Tibial nerve (tissue), 4 donors: ENCODE measurements at regions not wholly inside any gene's neighbourhood (a gene's known extent, or its start where the extent isn't known, plus 50 kb on each side); places are given as distances from the start of the nearest gene placed in this dataset.

Experiments used
- DNase-seq, 2 donors: peaks; one replicate each; pipeline ENCODE4 v3.0.0-alpha.2; 2019; ENCODE audit warnings: low spot score in 2 of 2
- H3K27ac ChIP-seq, 4 donors: fragments of 200-600 bp; sonication (generic) in 3 of 4; one replicate each; pipeline ENCODE4 v1.5.1; 2017 to 2019; ENCODE audit warnings: mild to moderate bottlenecking in 1 of 4
- H3K27me3 ChIP-seq, 2 donors: fragments of 200-600 bp; sonication (generic) in 1 of 2; one replicate each; pipeline versions ENCODE4 v1.5.1 to v1.6.0; 2017 to 2019
- H3K36me3 ChIP-seq, 3 donors: fragments of 200-600 bp; sonication (generic); one replicate each; pipeline ENCODE4 v1.5.1; 2018 to 2019
- H3K4me1 ChIP-seq, 4 donors: fragments of 200-600 bp; sonication (generic) in 3 of 4; one replicate each; pipeline ENCODE4 v1.5.1; 2017 to 2019
- H3K4me3 ChIP-seq, 4 donors: fragments of 200-600 bp; sonication (generic) in 3 of 4; one replicate each; pipeline ENCODE4 v1.5.1; 2017 to 2019; ENCODE audit warnings: mild to moderate bottlenecking in 1 of 4, moderate library complexity in 1 of 4
- H3K9me3 ChIP-seq, 4 donors: fragments of 200-600 bp; sonication (generic) in 3 of 4; one replicate each; pipeline ENCODE4 v1.5.1; 2017 to 2019
- EP300 ChIP-seq, 2 donors: sonication (generic); formaldehyde crosslinking; IDR thresholded peaks; one replicate each; pipeline ENCODE4 v1.6.1; 2017; ENCODE audit warnings: antibody characterized with exemption in 2 of 2, mild to moderate bottlenecking in 1 of 2
- POLR2A ChIP-seq, 2 donors: fragments of 450-650 bp; IDR thresholded peaks; one replicate each; pipeline ENCODE4 v1.6.1; 2017; ENCODE audit warnings: antibody characterized with exemption in 2 of 2, mild to moderate bottlenecking in 2 of 2, moderate library complexity in 2 of 2
- WGBS, 2 donors: methylation state at CpG; one replicate each; pipeline ENCODE4 v1.1.5; 2018; 5-methylcytosine and 5-hydroxymethylcytosine counted together
- TF ChIP-seq, protein P1 (sequence below), 5 experiments: fragments of 200-600 bp in 3 of 5; fragments of 450-650 bp in 2 of 5; sonication (generic) in 3 of 5; IDR thresholded peaks; one replicate each; pipeline ENCODE4 v1.5.1; 2016 to 2019; ENCODE audit warnings: antibody characterized with exemption in 5 of 5, mild to moderate bottlenecking in 3 of 5, moderate library complexity in 2 of 5

DNA sequence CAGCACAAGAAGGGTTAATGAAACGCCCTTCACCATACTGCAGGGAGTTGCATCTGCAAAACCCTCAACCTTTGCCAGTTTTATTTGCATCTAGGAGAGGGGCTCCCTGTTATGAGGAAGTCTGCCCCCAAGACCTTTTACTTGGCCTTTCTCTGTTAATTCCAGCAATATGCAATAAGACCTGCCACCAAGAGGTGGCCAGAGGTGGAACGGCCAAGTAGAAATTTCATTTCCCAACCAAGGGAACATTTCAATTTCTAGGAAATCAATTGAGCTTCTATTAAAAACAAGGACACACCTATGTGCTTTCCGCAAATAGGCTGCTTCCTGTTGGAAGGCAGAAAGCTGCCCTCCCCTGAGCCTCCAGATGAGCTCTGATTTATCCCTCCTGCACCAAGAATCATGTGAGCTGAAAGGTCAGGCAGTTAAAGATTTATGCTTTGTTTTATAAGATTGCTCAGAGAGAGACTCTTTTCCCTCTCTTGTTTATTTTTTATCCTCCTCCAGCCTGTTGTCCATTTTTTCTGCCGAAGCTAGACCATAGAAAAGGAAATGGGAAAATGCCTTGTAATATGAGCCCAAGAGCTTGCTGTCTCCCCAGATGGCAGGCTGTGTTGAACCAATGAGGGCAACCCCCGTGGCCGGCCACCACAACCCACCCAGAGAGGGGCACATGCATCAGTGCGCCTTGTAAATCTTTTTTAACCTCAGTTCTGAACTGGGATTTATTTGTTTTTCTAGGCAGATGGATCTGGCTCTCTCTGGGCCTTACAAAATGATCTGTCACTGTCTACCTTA, 572.8 kb downstream of the TLE1 start:
- Histone ChIP-seq H3K9me3 (no peaks in the 10 kb centered on the region), H3K27me3 (no peaks in the 10 kb centered on the region), H3K4me3 (no peak overlapping the region), H3K27ac (peak overlapping the region in 3 of 4 donors; percentile 16 to 25 (median 19)), H3K36me3 (no peaks in the 10 kb centered on the region), H3K4me1 (peaks cover 0 to 7% (median 5%) of the 10 kb centered on the region in 4 donors)
- DNase-seq: no peak
- TF ChIP-seq, protein P1, sequence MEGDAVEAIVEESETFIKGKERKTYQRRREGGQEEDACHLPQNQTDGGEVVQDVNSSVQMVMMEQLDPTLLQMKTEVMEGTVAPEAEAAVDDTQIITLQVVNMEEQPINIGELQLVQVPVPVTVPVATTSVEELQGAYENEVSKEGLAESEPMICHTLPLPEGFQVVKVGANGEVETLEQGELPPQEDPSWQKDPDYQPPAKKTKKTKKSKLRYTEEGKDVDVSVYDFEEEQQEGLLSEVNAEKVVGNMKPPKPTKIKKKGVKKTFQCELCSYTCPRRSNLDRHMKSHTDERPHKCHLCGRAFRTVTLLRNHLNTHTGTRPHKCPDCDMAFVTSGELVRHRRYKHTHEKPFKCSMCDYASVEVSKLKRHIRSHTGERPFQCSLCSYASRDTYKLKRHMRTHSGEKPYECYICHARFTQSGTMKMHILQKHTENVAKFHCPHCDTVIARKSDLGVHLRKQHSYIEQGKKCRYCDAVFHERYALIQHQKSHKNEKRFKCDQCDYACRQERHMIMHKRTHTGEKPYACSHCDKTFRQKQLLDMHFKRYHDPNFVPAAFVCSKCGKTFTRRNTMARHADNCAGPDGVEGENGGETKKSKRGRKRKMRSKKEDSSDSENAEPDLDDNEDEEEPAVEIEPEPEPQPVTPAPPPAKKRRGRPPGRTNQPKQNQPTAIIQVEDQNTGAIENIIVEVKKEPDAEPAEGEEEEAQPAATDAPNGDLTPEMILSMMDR (IDR thresholded peaks at IDR 0.05): peak in 2 of 5 experiments; percentile 8 to 49
- TF ChIP-seq EP300 (IDR thresholded peaks at IDR 0.05) (no peak), POLR2A (IDR thresholded peaks at IDR 0.05) (no peak)
- 64 to 67% methylated on average over 7 of the region's 7 CpGs for WGBS, 2 donors

DNA sequence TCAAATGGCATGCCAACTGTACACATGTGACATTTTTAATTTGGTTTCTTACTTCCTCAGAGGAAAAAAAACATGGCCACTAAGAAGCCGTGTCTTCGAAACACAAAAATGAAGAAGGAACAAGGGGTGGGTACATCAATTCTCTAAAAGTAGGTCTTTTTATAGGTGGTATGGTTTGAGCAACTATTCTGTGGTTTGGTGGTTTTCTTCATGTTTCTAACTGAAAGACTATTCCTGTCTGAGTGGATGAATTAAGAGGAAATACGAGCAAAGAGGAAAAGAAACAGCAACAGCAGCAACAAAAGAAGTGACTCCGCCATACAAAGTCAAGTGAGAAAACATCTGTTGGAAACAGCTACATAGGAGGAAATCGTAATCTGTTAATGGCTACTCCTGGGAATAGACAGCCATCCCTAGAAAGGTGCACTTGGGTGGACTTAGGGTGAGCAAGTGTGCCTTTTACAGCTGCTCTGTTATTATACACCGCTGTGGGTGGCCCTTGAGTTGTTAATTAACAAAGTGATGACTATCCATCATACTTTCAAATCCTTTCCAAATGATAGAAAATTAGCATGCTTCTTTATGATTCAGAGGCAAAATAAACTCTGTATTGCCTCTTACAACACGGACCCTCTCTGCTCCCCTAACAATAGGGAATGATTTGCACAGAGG, 575.8 kb downstream of the TLE1 start:
- Histone ChIP-seq H3K36me3 (no peaks in the 10 kb centered on the region), H3K27me3 (no peaks in the 10 kb centered on the region), H3K4me3 (no peak overlapping the region), H3K9me3 (no peaks in the 10 kb centered on the region), H3K27ac (no peak overlapping the region), H3K4me1 (peaks cover 0 to 7% (median 5%) of the 10 kb centered on the region in 4 donors)
- peak; percentile 14 to 53 for TF ChIP-seq EP300 (IDR thresholded peaks at IDR 0.05)
- TF ChIP-seq, protein P1 (IDR thresholded peaks at IDR 0.05): no peak
- WGBS, 2 donors: 63% methylated on average over 7 of the region's 7 CpGs
- no peak for DNase-seq

DNA sequence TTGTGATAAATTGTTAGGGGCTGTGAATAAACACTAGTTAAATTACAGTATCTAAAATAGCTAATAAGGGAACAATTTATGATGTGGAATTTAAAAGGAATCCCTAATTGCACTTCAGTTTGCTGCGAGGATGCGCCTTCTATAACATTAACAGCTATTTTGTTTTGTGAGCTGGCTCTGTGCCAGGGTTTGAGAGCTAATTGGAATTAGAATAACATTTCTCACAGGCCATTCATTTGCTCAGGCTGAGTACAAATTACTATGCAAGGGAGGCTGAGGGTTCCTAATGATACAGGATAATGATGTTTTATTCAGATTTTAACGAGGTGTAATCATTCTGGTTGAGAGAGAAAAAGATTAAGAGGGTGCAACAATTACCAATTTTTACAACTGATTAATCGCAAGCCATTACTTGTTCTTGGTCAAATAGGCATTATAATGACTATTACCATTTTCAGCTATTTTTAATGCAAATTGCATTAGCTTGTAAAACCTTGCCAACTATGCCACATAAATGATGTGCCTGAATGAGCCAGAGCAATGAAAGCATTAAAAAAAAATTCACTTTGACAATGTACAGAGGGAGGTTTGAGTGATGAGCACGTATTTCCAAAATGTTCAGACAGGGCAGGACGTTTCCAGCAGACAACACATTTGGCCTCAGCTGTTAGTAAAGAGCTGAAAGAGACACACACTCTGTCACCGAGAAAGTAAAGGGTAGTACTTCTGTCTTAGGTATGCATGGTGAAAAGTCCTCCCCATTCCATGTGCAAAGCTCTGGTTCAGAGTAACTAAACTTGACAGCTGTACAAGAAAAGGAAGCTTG, 576.5 kb downstream of the TLE1 start:
- Histone ChIP-seq H3K36me3 (no peaks in the 10 kb centered on the region), H3K4me3 (no peak overlapping the region), H3K4me1 (peaks cover 0 to 7% (median 5%) of the 10 kb centered on the region in 4 donors), H3K9me3 (no peaks in the 10 kb centered on the region), H3K27ac (no peak overlapping the region), H3K27me3 (no peaks in the 10 kb centered on the region)
- TF ChIP-seq, protein P1 (IDR thresholded peaks at IDR 0.05): no peak
- TF ChIP-seq POLR2A (IDR thresholded peaks at IDR 0.05): no peak
- no peak for TF ChIP-seq EP300 (IDR thresholded peaks at IDR 0.05)
- 76 to 78% methylated on average over 7 of the region's 7 CpGs for WGBS, 2 donors
- no peak for DNase-seq

DNA sequence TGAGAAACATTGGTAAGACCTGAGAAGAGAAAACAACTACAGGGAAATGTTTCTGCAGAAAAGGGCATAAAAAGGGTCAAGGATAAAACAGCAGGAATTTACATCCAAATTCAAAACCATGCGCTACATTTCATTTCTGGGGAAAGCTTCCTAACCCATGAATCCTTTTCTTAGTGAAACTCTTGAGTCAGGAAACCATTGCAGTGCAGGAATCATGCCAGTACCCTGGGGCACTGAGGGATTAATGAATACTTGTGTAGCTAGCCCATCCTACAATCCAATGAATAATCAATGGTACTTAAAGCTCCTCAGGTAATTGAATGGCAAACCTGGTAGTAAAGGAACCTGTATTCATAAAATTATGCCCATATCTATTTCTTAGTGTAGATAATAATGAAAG, 580.5 kb downstream of the TLE1 start:
- DNase-seq: no peak
- Histone ChIP-seq H3K27ac (no peak overlapping the region), H3K4me1 (peaks cover 0 to 7% (median 0%) of the 10 kb centered on the region in 4 donors), H3K36me3 (no peaks in the 10 kb centered on the region), H3K27me3 (no peaks in the 10 kb centered on the region), H3K4me3 (no peak overlapping the region), H3K9me3 (no peaks in the 10 kb centered on the region)
- TF ChIP-seq, protein P1 (IDR thresholded peaks at IDR 0.05): no peak
- 91 to 97% methylated on average over 1 of the region's 1 CpG for WGBS, 2 donors
